Fibroblast of lung (primary cell): ENCODE measurements at regions not wholly inside any gene's neighbourhood (a gene's known extent, or its start where the extent isn't known, plus 50 kb on each side); places are given as distances from the start of the nearest gene placed in this dataset.

Experiments used
- DNase-seq, 2 donors: peaks; one replicate each; pipeline versions ENCODE4 v3.0.0 to v3.0.0-alpha.2; 2010; ENCODE audit warnings: low read depth in 2 of 2
- H2AFZ ChIP-seq: 2 replicates; pipeline ENCODE4 v1.5.1; 2012; ENCODE audit warnings: low read length, control low read depth, inconsistent platforms
- H3K27ac ChIP-seq: 2 replicates; pipeline ENCODE4 v1.5.1; 2011; ENCODE audit warnings: low read length, control low read depth; ENCODE audit not compliant: insufficient read depth
- H3K27me3 ChIP-seq: 2 replicates; pipeline ENCODE4 v1.5.1; 2011; ENCODE audit warnings: mild to moderate bottlenecking, low read length; ENCODE audit not compliant: control insufficient read depth, insufficient read depth
- H3K36me3 ChIP-seq: 2 replicates; pipeline ENCODE4 v1.5.1; 2011; ENCODE audit warnings: low read length; ENCODE audit not compliant: control insufficient read depth, insufficient read depth
- H3K4me1 ChIP-seq: 2 replicates; pipeline ENCODE4 v1.5.1; 2011; ENCODE audit warnings: low read length; ENCODE audit not compliant: control insufficient read depth, insufficient read depth; ENCODE audit errors: extremely low read depth
- H3K4me2 ChIP-seq: 2 replicates; pipeline ENCODE4 v1.5.1; 2011; ENCODE audit warnings: low read length, control low read depth; ENCODE audit not compliant: insufficient read depth; ENCODE audit errors: extremely low read depth
- H3K4me3 ChIP-seq, 4 experiments: fragments of 200-600 bp in 1 of 4; sonication (generic) in 1 of 4; replicated peaks in 1 of 4; 2 replicates each; pipeline ENCODE4 v1.5.1; 2011 to 2016; ENCODE audit warnings: low read length in 4 of 4, low read depth in 3 of 4, mild to moderate bottlenecking in 3 of 4, control low read depth in 2 of 4, inconsistent platforms in 1 of 4, mixed read lengths in 1 of 4; ENCODE audit not compliant: insufficient read depth in 1 of 4; ENCODE audit errors: control extremely low read depth in 1 of 4
- H3K79me2 ChIP-seq: 2 replicates; pipeline ENCODE4 v1.5.1; 2012; ENCODE audit warnings: mild to moderate bottlenecking, low read length, inconsistent platforms; ENCODE audit not compliant: control insufficient read depth, insufficient read depth
- H3K9ac ChIP-seq: 2 replicates; pipeline ENCODE4 v1.5.1; 2011; ENCODE audit warnings: mild to moderate bottlenecking, low read length, control low read depth; ENCODE audit not compliant: insufficient read depth
- H3K9me3 ChIP-seq: 2 replicates; pipeline ENCODE4 v1.5.1; 2012; ENCODE audit warnings: low read depth, low read length; ENCODE audit not compliant: control insufficient read depth, insufficient read depth
- H4K20me1 ChIP-seq: 2 replicates; pipeline ENCODE4 v1.5.1; 2011; ENCODE audit warnings: low read length; ENCODE audit not compliant: control insufficient read depth, insufficient read depth; ENCODE audit errors: extremely low read depth
- CTCF ChIP-seq, 2 donors: IDR thresholded peaks in 1 of 2; conservative IDR thresholded peaks in 1 of 2; 1 replicate in 1 of 2; 2 replicates in 1 of 2; pipeline ENCODE4 v1.5.1; 2011 to 2012; ENCODE audit warnings: low read length in 2 of 2, control low read depth in 1 of 2, inconsistent platforms in 1 of 2, low read depth in 1 of 2, mild to moderate bottlenecking in 1 of 2
- EZH2 ChIP-seq: IDR thresholded peaks from 2 replicates; pipeline ENCODE4 v1.5.1; 2012; ENCODE audit warnings: low read length, control low read depth, mild to moderate bottlenecking; ENCODE audit errors: missing control alignments

DNA sequence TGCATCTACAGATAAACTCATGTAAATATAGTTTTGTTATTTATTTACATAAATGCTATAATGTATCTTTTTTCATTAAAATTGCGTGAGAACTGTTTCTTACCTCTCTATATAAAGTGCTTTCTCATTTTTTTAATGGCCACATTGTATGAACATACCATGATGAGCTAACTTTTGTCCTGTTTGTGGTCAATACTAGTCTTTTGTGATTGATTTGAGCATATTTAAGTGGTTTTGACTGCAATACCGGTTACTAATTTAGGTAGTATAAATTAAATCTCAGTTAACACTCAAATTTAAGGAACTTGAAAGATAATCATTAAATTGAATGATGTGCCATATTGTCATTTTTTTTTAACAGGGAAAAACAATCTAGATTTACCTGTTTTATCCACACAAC lies 108.2 kb downstream of the HAUS1 start:
- no peak overlapping the region for H3K4me2 ChIP-seq
- H3K36me3 ChIP-seq = no peaks in the 10 kb centered on the region
- no peak for DNase-seq
- H3K9me3 ChIP-seq = no peaks in the 10 kb centered on the region
- no peak overlapping the region for H2AFZ ChIP-seq
- H3K4me3 ChIP-seq = no peak overlapping the region
- H3K9ac ChIP-seq = no peak overlapping the region
- H3K4me1 ChIP-seq = no peaks in the 10 kb centered on the region
- H3K79me2 ChIP-seq = peaks cover 35% of the 10 kb centered on the region
- TF ChIP-seq EZH2 = no peak
- TF ChIP-seq CTCF (conservative IDR thresholded peaks at IDR 0.05 in 1 of 2, IDR thresholded peaks at IDR 0.05 in 1 of 2; ENCODE audit: low read depth in 1 of 2, low read length in 2 of 2) = no peak
- H3K27ac ChIP-seq = no peak overlapping the region
- H4K20me1 ChIP-seq = peaks cover 4% of the 10 kb centered on the region
- H3K27me3 ChIP-seq = no peaks in the 10 kb centered on the region

DNA sequence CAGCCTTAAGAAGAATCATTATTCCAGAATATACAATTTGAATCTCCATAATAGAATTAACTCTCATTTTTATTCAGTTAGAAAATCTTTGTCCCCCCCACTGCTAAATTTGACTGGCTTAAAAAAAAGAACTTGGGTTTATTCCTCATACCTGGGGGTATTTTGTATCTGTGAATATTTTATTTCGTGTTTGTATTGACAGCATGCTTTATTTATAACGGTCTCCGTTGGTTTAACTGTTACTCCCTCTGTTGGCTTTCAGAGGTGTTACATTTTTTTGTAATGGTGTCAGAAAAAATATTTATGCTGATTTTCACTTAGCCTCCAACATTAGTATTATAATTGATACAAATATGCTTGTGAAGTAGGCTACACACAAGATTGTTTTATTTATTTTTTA lies 109.1 kb downstream of the HAUS1 start:
- TF ChIP-seq EZH2 (no peak), CTCF (conservative IDR thresholded peaks at IDR 0.05 in 1 of 2, IDR thresholded peaks at IDR 0.05 in 1 of 2; ENCODE audit: low read depth in 1 of 2, low read length in 2 of 2) (peak in 1 of 2 donors; percentile 32)
- H4K20me1 ChIP-seq = peaks cover 4% of the 10 kb centered on the region
- H3K27me3 ChIP-seq = no peaks in the 10 kb centered on the region
- no peaks in the 10 kb centered on the region for H3K36me3 ChIP-seq
- H3K4me1 ChIP-seq = no peaks in the 10 kb centered on the region
- H3K4me3 ChIP-seq = no peak overlapping the region
- no peak overlapping the region for H2AFZ ChIP-seq
- no peak overlapping the region for H3K27ac ChIP-seq
- DNase-seq = peak in 1 of 2 donors; percentile 22
- no peaks in the 10 kb centered on the region for H3K9me3 ChIP-seq
- H3K79me2 ChIP-seq = peaks cover 30% of the 10 kb centered on the region
- no peak overlapping the region for H3K4me2 ChIP-seq
- H3K9ac ChIP-seq = no peak overlapping the region

DNA sequence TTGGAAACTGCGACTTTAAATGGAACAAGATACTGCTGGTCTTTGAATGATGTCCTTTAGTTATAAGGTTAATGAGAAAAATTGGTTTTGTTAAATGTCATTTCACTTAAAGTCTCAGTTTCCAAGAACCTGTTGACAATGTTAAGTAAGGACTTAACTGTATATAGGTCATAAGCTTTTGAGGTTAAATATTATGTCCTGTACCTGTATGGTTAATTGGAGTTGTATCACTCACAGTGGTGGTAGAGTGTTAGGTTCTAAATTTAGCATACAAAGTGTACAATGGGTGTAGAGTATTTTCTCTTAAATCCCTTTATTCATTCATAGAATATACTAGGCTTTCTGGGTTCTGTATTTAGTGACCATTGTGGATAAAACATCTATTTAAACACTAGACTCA lies 110.2 kb downstream of the HAUS1 start:
- no peaks in the 10 kb centered on the region for H3K4me1 ChIP-seq
- no peaks in the 10 kb centered on the region for H3K36me3 ChIP-seq
- H3K27me3 ChIP-seq = no peaks in the 10 kb centered on the region
- H3K9me3 ChIP-seq = no peaks in the 10 kb centered on the region
- no peak overlapping the region for H3K9ac ChIP-seq
- H3K4me2 ChIP-seq = no peak overlapping the region
- peaks cover 33% of the 10 kb centered on the region for H3K79me2 ChIP-seq
- no peak for DNase-seq
- TF ChIP-seq EZH2 (no peak), CTCF (conservative IDR thresholded peaks at IDR 0.05 in 1 of 2, IDR thresholded peaks at IDR 0.05 in 1 of 2; ENCODE audit: low read depth in 1 of 2, low read length in 2 of 2) (no peak)
- peaks cover 4% of the 10 kb centered on the region for H4K20me1 ChIP-seq
- no peak overlapping the region for H2AFZ ChIP-seq
- H3K4me3 ChIP-seq = no peak overlapping the region
- H3K27ac ChIP-seq = no peak overlapping the region
